ENCODE measurements at regions not wholly inside any gene's neighbourhood (a gene's known extent, or its start where the extent isn't known, plus 50 kb on each side); places are given as distances from the start of the nearest gene placed in this dataset.
A peak's percentile ranks its signal among the peaks of the same experiment; 100 is the strongest.
"Not testable (repeated sequence)": the region's sequence is repeated elsewhere in the genome, so short reads cannot be mapped to it uniquely, and the experiment has no call there.

DNA sequence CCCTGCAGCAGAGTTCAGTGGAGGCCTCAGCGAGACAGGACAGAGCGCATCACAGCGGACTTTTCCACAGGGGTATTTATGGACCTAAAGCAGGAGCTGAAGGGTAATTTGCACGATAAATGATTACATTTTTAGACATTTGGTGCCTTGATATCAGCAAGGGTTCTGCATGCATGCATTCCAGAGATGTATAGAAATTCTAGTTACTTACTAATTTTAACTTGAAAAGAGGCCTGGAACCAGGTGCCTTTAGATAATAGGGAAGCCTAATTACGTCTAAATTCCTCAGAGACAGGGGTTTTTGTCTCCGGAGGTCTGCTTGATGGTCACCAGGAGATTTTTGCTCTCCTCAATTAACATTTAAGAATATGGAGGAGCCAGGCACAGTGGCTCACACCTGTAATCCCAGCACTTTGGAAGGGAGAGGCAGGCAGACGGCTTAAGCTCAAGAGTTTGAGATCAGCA, 79.8 kb upstream of the MFGE8 start:
- no peak for DNase-seq
- intact Hi-C loops (cut with DNase I) = no loop called here

DNA sequence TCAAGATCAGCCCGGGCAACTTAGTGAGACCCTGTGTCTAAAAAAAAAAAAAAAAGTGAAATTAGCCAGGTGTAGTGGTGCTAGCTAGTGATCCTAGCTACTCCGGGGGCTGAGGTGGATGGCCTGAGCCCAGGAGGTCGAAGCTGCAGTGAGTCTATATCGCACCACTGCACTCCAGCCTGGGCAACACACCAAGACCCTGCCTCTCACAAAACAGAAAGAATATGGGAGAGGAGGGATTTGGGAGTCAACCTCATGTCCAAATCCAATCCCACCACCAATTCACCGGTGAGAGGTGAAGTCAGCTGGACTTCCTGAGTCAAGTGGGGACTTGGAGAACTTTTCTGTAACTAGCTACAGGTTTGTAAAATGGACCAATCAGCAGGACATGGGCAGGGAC, 80.5 kb upstream of the MFGE8 start:
- intact Hi-C loops (cut with DNase I) = no loop called here
- no peak for DNase-seq

DNA sequence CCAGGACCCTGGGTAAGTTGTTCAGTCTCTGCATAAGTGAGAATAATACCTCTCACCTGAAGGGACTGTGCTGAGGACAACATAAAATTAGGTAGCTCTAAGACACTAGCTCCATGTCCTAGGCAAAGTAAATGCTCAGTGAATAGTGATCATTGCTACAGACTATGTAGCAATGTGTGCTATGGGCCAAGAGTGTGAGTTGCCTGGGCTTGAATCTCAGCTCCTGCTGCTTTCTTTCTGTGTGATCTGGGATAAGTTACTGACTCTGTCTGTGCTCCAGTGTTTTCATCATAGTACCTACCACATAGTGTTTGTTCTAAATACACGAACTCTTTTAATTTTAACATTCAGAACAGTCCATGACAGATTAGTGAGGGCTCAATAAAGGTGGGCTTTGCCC, 81.1 kb upstream of the MFGE8 start:
- intact Hi-C loops (cut with DNase I) = no loop called here

DNA sequence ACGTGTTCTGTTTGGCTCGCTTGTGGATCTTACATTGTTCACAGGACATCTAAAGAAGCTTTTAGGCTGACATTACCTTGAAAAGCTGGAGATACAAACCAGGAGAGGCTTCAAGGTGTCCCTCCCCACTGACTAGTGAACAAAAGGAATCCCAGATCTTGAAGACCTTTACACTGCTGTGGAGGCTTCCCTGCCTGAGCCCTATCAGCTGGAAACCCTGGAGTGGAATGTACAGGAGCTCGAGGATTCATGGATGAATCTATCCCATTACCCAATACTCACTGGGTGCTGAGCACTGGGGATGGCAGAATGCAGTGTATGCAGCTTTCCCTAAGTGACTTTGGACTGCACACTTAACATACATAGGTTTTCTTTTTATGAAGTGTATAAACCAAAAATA, 82.3 kb upstream of the MFGE8 start:
- intact Hi-C loops (cut with DNase I) = no loop called here
- DNase-seq = no peak

More for the DNA sequence above, 81.1 kb upstream of the MFGE8 start:
- DNase-seq = no peak

DNA sequence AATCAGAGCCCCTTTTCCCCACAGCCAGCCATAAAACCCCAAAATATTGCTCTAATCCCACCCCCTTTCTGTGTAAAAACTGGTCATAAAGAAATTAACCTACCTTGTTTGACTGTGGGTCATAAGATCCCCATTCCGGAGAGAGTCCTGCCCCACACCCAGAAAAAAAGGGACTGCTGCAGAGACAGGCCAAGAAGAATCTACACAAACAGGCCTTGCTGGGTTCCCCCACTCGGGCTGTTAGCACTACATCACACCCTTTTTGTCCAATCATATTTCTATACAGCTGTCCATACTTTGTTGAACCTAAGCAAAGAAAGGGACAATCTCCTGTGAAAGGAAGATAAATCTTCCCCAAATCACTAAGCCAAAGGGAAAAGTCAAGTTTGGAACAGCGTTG, 84.4 kb upstream of the MFGE8 start:
- intact Hi-C loops (cut with DNase I) = no loop called here
- DNase-seq = no peak

DNA sequence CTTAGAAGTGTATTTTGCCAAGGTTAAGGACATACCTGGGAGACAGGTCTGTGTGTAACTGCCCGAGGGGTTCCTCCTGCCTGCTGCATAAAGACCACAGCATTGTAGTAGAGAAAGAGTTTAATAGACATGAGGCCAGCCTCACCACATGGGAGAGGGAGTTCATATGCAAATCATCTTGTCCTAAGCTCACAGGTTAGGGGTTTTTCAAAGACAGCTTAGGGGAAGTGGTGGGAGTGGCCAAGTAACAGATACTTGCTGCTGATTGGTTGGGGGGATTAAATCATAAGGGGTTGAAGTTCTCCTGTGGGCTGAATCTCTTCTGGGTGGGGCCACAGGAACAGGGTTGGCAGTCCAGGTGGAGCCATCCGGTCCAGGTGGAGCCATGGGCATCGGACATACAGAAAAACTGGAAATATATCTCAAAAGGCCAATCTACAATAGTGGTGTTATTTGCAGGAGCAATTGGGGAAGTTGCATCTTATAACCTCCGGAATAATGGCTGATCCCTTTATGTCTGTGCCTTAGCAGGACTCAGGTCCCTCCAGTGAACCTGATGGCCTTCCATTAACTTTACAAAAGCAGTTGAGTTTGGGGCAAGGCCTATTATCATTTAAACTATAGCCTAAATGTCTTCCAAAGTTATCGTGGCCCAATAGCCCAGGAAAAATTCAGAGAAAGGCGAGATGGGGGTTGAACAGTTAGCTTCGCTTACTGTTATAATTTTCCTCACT, 86.0 kb upstream of the MFGE8 start:
- DNase-seq = no peak
- intact Hi-C loops (cut with DNase I) = no loop called here

DNA sequence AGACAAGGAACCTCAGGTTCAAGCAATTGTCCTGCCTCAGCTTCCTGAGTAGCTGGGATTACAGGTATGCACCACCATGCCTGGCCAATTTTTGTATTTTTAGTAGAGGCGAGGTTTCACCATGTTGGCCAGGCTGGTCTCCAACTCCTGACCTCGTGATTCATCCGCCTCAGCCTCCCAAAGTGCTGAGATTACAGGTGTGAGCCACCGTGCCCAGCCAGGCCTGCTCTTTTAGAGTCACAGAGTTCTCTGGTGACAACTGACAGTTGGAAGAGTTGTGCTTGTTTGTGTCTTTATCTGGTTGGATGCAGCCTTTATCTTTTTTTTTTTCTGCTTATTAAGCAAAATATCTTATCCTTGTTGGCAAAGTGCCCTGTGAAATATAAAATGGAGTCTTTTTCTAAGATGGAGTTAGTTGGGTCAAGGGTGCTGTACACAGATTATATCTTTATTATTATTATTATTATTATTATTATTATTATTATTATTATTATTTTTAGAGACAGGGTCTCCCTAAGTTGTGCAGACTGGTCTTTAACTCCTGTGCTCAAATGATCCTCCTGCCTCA, 86.5 kb upstream of the ABHD2 start:
- DNase-seq; intact Hi-C loops (cut with DNase I): not testable (repeated sequence)

DNA sequence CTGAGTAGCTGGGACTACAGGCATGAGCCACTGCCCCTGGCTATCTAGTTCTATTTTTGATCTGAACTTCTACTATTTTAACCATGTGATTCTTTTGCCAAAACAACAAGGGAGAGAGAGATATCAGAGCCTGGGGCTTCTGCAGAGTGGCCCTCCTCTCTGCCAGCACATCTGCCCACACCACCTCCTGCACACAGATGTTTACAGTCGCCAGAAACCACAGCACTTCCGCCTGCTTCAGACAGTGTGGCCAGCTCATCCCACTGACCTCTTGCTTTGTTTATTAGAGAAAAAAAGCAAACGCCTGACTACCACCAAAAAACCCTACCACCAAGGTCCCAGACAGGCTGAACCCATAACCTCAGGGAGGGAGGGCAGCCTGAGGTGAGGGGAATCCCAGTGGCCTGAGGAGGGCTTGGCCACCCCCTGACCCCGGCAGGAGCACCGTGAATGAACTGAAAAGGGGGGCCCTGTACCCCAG, 85.9 kb upstream of the ABHD2 start:
- no peak for DNase-seq

DNA sequence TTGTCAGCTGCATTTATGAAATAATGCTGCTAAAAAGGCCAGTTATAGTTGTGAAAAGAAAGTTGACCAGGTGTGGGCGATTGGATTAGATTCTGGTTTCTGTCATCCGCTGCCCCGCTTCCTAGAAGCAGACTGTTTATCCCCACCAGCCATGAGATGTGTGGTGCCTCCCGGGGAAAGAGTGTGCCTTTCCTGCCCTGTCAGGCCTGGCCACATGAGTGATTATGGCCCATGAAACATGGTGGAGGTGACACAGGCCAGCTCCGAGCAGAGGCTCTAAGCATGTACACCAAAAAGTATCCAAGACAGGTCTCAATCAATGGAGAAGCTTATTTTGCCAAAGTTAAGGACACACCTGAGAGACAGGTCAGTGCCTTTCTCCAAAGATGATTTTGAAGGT, 85.4 kb upstream of the ABHD2 start:
- intact Hi-C loops (cut with DNase I) = no loop called here
- DNase-seq = no peak

More for the DNA sequence above, 85.9 kb upstream of the ABHD2 start:
- intact Hi-C loops (cut with DNase I) = no loop called here

DNA sequence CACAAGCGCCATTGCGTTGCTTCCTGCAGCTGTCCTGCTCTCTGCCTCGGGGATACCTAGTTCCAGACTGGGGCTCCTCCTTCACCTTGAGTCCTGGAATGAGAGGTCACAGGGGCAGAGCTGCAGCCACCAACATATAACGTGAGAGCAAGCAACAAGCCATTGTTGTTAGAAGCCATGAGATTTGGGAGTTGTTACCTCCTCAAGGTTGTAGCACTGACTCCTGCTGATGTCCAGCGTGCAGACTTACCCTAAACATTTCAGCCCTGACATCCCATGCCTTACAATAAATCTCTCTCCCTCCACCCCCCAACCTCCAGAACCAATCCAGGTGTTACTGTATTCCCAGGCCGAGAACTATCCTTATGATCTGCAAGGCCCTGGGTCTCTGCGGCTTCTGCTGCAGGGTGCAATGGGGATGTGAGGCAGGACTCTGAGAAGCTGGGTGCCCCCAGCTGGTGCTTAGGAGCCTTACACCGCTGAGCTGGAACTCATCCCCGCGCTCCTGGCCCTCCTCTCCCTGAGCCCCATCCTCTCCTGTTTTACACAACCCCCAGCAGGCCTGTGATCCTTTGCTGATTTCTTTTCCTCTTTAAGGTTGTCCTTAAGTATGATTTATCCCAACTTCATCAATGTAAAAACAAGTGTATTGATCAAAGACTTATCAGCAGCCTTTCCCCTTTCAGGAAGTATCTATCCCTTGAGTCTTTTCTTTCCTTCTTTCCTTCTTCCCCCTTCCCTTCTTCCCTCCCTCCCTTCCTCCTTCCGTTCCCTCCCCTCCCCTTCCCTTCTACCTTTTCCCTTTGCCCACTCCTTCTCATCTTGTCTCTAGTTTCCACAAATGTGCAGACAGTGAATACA, 84.2 kb upstream of the ABHD2 start:
- intact Hi-C loops (cut with DNase I) = no loop called here
- peak in 35 of 42 donors; percentile 13 to 62 (median 36) for DNase-seq

DNA sequence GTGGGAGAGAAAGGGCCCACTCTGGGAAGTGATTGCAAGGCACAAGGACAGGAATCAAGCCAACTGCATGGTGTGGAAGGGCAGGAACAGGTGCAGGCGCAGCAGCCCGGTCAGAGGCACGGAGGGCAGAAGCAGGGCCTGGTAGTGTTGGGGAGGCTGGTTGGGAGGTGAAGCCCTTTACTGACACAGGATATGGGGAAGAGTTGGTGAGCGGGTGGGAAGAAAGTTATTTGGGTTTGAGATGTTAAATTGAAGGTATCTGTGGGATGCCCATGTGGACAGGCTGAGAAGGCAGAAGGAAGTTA, 83.6 kb upstream of the ABHD2 start:
- intact Hi-C loops (cut with DNase I) = no loop called here
- DNase-seq = no peak

DNA sequence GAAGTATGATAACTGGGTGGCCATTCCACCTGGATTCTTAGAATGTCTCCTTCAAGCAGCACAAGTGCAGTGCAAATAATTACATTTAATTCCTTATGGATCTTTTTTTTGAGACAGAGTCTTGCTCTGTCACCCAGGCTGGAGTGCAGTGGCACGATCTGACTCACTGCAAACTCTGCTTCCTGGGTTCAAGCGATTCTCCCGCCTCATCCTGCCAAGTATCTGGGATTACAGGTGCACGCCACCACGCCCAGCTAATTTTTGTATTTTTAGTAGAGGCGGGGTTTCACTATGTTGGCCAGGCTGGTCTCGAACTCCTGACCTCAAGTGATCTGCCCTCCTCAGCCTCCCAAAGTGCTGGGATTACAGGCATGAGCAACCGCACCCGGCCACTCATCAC, 80.7 kb upstream of the ABHD2 start:
- intact Hi-C loops (cut with DNase I); DNase-seq: not testable (repeated sequence)

DNA sequence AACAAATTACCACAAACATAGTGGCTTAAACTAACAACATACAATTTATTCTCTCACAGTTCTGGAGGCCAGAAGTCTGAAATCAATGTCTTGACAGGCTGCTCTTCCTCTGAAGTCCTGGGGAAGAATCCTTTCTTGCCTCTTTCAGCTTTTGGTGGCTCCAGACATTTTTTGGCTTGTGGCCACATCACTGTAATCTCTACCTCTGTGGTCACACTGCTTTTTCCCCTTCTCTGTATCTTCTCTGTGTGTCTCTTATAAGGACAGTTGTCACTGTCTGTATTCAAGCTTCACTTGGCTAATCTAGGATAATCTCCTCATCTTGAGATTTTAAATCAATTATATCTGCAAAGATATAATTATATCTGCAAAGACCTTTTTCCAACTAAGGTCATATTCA, 80.3 kb upstream of the ABHD2 start:
- no peak for DNase-seq
- intact Hi-C loops (cut with DNase I) = no loop called here

DNA sequence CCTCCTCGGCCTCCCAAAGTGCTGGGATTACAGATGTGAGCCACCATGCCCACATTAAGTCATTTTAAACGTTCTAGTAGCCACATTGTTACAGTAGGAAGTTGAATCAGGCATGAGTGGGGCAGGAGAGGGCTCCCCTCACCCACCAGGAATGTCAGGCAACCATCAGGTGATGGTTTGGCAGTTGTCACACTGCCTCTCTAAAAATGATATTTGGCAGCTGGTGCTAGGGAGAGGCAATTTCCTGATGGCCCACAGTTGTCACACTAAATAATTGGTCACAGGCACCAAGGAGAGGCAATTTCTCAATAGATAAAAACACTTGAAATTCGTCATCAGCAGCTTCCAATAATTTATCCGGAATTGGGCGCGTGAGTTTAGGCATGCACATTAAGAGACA, 79.2 kb upstream of the ABHD2 start:
- intact Hi-C loops (cut with DNase I) = no loop called here
- DNase-seq = no peak

DNA sequence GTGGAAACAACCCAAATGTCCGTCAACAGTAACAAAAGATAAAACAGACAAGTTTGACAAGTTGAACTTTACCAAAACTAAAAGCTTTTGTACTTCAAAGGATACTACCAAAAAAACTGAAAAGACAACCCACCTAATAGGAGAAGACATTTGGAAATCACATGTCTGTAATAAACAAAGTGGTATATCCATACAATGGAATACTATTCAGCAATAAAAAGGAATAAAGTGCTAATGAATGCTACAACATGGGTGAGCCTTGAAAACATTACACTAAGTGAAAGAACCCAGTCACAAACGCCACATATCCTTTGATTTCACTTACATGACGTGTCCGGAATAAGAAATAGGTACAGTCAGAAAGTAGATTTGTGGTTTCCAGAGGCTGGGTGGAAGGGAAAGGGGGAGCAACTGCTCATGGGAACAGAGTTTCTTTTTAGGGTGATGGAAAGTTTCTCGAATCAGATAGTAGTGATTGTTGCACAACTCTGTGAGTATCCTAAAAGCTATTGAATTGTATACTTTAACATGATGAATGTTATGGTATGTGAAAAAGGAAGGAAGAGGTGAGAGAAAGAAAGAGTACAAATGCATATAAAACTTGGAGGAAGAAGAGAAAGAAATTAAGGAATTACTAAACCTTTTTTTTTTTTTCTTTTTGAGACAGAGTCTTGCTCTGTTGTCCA, 72.7 kb upstream of the ABHD2 start:
- intact Hi-C loops (cut with DNase I) = loop anchor here (5.0 kb wide), 1 partner anchor 108 kb away; no protein-coding TSS in a partner anchor
- DNase-seq = no peak

DNA sequence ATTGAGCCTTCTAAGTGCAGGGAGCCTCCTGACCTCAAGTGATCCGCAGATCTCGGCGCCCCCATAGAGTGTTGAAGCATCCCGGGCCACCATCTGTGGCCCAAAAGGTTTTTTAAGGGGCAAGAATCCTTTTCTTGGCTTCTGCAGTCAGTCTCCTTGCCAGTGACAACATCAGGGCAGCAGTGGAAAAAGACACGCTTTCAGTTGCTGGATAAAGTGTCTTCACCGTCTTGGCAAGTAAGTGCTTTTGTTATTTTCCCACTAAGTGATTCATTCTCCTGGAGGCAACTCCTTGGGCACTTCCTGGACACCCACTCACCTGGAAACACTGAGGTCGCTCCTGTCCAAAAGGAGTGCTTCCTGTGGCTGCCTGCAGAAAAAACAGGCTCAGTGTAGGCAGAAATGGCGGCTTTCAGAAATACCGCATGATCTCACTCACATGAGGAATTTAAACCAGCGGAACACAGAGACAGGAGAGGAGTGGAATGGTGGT, 71.7 kb upstream of the ABHD2 start:
- DNase-seq = peak in 1 of 42 donors; percentile 27
- intact Hi-C loops (cut with DNase I) = loop anchor here (5.0 kb wide), 1 partner anchor 109 kb away; no protein-coding TSS in a partner anchor

DNA sequence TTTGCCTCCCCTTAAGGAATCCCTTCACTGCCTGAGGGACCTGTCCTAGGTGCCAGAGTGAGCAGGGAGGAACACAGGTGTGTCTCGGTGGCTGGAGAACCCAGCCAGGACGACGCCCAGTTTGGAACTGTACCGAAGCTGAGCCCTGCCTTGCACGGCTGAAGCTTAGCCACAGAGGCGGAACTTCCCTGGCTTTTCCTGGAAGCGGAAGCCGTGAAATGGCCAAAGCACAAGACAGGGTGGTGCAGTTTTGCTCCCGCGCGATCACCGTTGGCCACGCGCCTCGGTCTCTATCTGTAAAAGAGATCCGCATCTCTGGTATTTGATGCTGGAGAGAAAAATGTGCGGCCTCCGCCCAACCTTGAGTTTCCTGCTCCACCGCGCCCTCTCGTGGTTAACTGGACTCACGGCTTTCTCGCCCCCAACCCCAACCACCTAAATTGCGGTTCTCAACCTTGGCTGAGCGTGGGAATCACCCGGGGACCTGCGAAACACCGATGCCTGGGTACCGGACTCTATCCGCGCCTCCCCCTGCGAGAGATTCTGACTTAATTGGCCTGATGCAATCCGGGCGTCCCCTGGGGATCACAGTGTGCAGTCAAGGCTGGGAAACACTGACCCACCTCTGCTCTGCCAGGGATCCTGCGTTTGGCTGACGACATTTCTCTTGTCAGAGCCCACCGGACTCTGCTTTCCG, 70.7 kb upstream of the ABHD2 start:
- intact Hi-C loops (cut with DNase I) = loop anchor here (5.0 kb wide), 1 partner anchor 110 kb away; no protein-coding TSS in a partner anchor
- peak; percentile 52 to 92 (median 82) for DNase-seq

DNA sequence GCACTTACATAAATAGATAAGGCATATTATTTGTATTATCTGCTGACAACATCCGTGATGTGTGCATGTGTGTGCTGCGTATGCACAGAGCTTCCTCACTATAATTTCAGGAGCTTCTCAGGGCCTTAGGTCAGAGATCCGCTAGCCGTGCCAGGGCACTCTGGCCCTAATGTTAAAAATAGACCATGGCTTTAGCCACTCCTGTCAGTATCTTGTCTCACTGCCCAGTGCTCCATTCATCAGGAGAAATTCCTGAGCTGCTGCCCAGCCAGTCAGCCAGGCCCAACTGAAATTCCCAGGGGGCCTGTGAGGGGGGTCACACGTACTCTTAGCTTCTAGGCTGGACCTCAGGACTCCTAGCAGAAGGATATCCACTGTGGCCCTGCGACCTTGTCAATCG, 70.0 kb upstream of the ABHD2 start:
- intact Hi-C loops (cut with DNase I) = loop anchor here (5.0 kb wide), 1 partner anchor 111 kb away; no protein-coding TSS in a partner anchor
- peak in 29 of 42 donors; percentile 5 to 75 (median 36) for DNase-seq
